ENCODE measurements at regions not wholly inside any gene's neighbourhood (a gene's known extent, or its start where the extent isn't known, plus 50 kb on each side); places are given as distances from the start of the nearest gene placed in this dataset.

DNA sequence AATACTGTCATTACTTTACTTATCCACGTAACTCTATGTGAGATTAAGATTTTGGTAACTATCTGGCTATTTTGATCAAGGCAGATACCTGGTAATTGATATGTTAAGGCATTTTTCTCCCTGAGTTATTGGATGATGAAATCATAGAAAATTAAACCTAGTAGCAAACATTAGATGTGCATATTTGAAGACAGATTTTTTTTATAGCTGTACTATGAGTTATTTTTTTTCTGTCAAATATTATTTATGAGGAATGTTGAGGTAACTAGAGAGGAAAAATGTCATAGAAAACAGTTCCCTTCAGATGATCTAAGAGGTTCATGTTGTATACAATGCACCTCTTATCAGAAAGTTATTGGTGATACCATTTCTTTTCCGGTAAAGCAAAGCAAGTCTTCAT is 64.9 kb upstream of the SLC38A2 start (continued):
- TF ChIP-seq, protein P1, sequence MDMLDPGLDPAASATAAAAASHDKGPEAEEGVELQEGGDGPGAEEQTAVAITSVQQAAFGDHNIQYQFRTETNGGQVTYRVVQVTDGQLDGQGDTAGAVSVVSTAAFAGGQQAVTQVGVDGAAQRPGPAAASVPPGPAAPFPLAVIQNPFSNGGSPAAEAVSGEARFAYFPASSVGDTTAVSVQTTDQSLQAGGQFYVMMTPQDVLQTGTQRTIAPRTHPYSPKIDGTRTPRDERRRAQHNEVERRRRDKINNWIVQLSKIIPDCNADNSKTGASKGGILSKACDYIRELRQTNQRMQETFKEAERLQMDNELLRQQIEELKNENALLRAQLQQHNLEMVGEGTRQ (IDR thresholded peaks at IDR 0.05; ENCODE audit: low read length) = no peak
- no peak for TF ChIP-seq TAF1 (IDR thresholded peaks at IDR 0.05; ENCODE audit: low read depth, low read length)
